GM19351 (cell line): ENCODE measurements at regions not wholly inside any gene's neighbourhood (a gene's known extent, or its start where the extent isn't known, plus 50 kb on each side); places are given as distances from the start of the nearest gene placed in this dataset.
A peak's percentile ranks its signal among the peaks of the same experiment; 100 is the strongest.
"Not testable (repeated sequence)": the region's sequence is repeated elsewhere in the genome, so short reads cannot be mapped to it uniquely, and the experiment has no call there.

ENCODE experiments used
- ATAC-seq: cut with Tn5 transposase; IDR thresholded peaks from one replicate; pipeline ENCODE4 v1.9.1; 2021; ENCODE audit warnings: mild to moderate bottlenecking, moderate library complexity; ENCODE audit not compliant: unreplicated experiment

DNA sequence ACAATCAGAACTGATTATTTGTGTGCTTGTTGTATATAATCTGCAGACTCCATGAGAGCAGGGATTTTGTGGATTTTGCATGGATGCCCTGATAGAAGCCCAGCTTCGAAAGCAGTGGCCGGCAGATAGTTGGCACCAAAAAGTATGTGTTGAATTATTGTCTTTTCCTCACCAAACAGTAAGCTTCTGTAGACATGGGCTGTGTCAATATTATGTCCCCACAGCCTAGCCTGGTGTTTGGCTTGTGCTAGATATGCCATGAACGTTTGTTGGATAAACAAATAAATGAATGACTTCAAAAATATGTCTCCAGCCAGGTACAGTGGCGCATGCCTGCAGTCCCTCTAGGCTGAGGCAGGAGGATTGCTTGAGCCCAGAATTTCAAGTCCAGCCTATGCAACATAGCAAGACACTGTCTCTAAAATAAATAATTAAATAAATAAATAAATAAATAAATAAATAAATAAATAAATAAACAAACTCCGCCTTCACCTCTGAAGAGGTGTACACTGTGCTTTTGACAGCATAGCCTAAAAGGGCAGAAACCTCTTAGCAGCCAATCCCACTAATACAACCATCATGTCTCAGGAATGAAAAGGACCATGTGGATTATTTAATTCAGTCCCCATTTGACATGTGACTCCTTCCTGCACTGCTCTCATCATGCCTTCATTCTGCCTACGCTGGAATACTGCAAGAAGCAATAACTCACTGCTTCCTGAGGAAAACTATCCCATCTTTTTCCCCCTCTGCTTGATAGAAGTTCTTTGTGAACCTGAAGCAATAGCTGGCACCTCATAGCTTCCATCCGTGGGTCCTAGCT is 335.2 kb downstream of the FBXW7 start:
- ATAC-seq: no peak

- ATAC-seq: no peak
Observed at GRCh38 chr4:152197211-152197610, 338.7 kb downstream of the FBXW7 start.

DNA sequence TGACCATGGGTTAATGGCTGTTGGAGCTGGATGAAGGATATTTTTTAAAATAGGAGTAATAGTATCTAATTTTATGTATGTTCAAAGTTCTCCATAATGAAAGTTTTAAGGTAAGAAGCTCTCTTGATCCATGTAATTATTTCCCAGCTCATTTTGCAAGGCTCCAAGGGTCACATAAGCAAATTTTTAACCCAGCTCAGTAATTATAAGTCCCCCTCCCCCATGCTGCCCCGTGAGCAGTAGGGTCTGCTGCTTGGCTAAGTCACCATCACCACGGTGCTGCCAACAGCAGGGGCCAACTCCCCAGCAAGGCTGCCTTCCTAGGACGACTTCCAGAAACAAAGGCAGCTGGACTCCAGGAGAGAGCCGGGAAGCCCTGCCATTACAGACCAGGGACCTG is 340.0 kb downstream of the FBXW7 start:
- ATAC-seq: no peak

DNA sequence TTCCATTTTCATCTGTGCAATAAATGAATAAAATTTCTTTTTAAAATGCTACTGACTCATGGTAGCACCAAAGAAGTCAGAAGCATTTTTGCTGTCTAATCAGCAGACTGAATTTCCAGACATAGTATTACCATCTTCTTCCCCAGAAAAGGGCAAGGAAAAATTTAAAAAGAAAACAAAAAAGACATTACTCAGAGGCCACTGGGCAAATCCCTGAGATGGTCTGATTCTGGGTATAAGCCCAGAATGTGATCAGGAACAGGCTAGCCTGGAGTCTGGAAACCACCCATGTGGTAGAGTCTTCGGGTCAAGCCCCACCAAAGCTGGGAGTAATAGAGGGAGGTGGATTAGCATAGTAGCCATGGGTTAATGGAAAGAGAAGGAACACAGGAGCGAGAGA is 342.8 kb downstream of the FBXW7 start:
- ATAC-seq: no peak

DNA sequence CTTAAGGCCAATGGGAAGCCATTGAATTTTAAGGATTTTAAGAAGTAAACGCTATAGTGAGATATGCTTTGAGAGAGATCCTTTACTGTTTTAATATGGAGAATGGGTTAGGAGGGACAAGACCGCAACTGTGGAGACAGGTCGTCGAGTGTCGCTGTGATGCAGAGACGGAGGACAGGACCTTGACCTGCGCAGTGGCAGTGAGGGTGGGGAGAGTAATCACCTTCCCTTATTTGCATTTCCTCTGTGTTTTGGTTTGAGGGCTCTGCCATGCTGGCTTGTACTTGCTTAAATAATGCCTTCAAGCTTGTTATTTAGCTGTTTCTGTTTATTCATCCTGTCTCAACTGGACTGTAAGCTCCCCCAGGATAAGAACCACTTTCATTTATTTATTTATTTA is 345.0 kb downstream of the FBXW7 start:
- ATAC-seq: no peak

GRCh38 chr4:152189451-152190179 is 346.3 kb downstream of the FBXW7 start:
- ATAC-seq: peak; percentile 74

GRCh38 chr4:152188801-152189200 is 347.1 kb downstream of the FBXW7 start:
- no peak for ATAC-seq

DNA sequence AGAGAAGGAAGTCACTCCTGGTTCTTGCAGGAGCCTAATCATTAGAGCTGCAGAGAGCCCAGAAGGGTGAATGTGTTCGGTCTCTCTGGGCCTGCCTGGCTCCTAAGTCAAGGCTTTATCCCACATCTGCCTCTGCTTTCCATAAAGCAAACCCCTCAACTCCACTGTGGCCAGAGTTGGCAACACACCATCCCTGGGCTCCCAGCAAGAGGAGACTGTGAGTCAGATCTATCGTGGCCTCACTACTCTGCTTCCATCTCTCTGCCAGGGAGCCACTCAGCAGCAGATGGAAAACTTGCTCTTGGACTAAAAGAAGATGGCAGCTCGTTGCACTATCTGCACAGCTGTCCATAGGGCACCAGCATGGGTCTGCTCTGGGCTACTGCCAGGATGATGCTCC is 348.2 kb downstream of the FBXW7 start:
- ATAC-seq: no peak

GRCh38 chr4:152185786-152186550 is 349.9 kb downstream of the FBXW7 start:
- no peak for ATAC-seq

DNA sequence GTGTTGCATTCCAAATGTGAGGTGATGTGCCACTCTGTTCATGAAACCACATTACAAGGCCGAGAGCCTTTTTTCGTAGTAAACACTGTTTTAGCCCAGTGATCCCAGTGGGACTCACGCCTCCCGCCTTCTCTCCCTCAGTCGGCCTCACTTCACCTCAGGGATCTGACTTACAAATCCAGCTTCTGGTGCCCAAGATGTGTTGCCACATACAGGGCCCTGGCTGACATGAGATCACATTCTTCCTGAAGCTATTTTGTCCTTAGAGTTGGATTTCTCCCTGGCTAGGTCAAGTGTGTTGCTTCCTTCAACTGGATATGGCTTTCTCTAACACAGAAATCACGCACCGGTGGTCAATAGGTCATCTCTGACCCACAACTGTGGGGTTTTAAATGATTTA is 354.7 kb downstream of the FBXW7 start:
- no peak for ATAC-seq

DNA sequence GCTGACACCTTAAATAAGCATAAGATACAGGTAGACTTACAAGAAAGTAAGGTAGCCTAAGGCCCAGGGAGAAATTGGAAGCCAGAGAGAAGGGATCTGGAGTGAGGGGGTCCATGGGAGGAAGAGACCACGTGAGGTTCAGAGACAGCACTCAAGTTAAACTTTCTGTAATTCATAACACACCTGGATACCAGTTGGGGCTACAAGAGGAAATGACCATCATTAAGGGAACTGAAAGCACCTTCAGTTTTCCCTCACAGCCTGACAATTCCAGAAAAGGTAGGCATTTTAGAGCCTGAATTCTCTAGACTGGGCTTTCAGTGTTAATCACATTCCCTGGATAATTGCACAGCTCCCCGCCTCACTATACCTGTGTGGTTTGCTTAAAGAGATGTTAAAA is 355.5 kb downstream of the FBXW7 start:
- ATAC-seq: no peak

DNA sequence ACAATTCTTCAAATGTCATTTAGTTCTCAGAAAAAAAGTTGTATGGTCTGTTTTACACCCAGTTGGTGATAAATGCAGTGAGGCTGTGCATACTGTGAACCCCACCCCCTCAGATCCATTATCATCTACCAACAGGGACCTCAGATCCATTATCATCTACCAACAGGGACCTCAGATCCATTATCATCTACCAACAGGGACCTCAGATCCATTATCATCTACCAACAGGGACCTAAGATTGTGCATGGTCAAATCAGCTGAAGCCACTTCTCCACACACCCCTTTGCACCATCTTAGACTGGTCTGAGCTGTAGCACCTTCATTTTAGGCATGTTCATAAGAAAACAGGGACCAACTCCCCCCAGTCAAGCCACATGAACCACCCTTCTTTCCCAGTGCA is 358.4 kb downstream of the FBXW7 start:
- ATAC-seq: not testable (repeated sequence)

- ATAC-seq: no peak
Observed at GRCh38 chr4:152176627-152177214, 359.2 kb downstream of the FBXW7 start.

DNA sequence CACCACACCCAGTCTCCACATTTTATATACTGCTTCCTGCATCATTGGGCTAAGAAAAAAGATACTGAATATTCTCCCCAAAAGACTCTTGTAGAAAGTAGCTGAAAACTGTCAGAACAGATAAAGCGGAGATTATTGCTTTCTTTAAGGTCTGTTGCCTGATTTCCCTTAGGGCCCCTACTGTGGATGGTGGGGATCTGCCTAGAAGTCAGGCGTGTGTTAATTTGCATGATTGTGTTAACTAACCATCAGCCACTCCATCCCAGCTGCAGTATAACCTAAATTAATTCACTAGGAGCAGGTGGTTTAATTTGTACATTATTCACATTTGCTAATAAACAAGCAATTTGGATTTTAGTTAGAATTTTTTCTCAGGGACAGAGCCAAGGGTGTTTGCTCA is 360.3 kb downstream of the FBXW7 start:
- no peak for ATAC-seq

DNA sequence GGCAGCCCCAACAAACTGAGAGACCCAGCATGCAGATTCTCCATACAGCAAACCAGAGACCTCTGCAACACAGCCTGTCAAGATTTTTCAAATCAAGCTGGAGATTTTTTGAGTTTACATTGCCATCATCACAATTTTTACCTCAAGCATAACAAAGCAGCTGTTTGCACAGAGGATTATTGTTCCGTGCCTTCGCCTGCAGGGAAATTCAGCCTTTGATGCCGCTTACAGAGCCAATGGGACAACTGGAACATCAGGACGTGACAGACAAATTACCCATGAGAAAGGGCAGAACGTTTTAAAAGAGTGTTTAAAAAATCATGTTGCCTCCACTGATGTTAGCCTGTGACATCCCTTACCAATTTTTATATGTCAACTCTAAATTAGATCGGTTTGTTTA is 363.7 kb downstream of the FBXW7 start:
- no peak for ATAC-seq

- ATAC-seq: no peak
Observed at GRCh38 chr4:152171556-152171955, 364.3 kb downstream of the FBXW7 start.

GRCh38 chr4:152169683-152170082 is 366.2 kb downstream of the FBXW7 start:
- no peak for ATAC-seq

- ATAC-seq: no peak
Observed at GRCh38 chr4:152168987-152169616, 366.8 kb downstream of the FBXW7 start.

- no peak for ATAC-seq
Observed at GRCh38 chr4:152166567-152166966, 369.3 kb downstream of the FBXW7 start.

GRCh38 chr4:152165846-152166245 is 370.0 kb downstream of the FBXW7 start:
- no peak for ATAC-seq

DNA sequence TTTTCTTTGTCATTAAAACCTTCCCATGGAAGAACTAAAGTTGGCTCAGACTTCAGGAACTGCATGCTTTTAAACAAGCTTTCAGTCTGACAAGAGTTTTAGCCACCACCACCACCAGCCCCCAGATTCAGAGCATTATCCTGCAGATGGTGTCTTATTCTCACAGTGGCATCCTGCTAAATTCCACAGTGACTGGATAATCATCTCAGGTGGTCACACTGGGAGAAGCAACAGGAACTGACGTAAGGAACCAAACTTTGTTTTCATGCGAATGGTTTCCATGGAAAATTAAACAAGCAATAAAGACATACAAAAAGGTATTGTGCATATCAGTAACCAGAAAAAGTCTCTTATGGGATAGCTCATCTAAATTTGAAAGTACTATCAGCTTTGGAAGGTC is 370.7 kb downstream of the FBXW7 start:
- no peak for ATAC-seq
